AG04450 (cell line): ENCODE measurements at regions not wholly inside any gene's neighbourhood (a gene's known extent, or its start where the extent isn't known, plus 50 kb on each side); places are given as distances from the start of the nearest gene placed in this dataset.

Experiments used
- CTCF ChIA-PET: fragments of 300-600, 350-600 bp; formaldehyde crosslinking; extraction: SDS; loops from one replicate; lab custom pipeline; 2022; ENCODE audit warnings: antibody characterized with exemption, inconsistent platforms; lab: Charles Lee
- POLR2A ChIA-PET: fragments of 350-600 bp; formaldehyde crosslinking; extraction: SDS; loops from one replicate; lab custom pipeline; 2021; ENCODE audit warnings: antibody characterized with exemption, inconsistent platforms; lab: Yijun Ruan, JAX
- DNase-seq: peaks from one replicate; pipeline ENCODE4 v3.0.0-alpha.2; 2011; ENCODE audit warnings: low read depth, low spot score
- H3K27ac ChIP-seq: one replicate; pipeline ENCODE4 v1.5.1; 2012; ENCODE audit warnings: low read depth, low read length, control low read depth
- H3K27me3 ChIP-seq: one replicate; pipeline ENCODE4 v1.6.0; 2012; ENCODE audit warnings: low read length; ENCODE audit not compliant: control insufficient read depth, insufficient read depth
- H3K4me3 ChIP-seq: 2 replicates; pipeline ENCODE4 v1.5.1; 2011; ENCODE audit warnings: mild to moderate bottlenecking, low read depth, low read length, control low read depth
- H3K9me3 ChIP-seq: 2 replicates; pipeline ENCODE4 v1.5.1; 2012; ENCODE audit warnings: low read length; ENCODE audit not compliant: control insufficient read depth, insufficient read depth
- TF ChIP-seq, protein P1 (sequence below): IDR thresholded peaks from 2 replicates; pipeline ENCODE4 v1.5.1; 2011; ENCODE audit warnings: low read depth, low read length, control low read depth, inconsistent platforms

DNA sequence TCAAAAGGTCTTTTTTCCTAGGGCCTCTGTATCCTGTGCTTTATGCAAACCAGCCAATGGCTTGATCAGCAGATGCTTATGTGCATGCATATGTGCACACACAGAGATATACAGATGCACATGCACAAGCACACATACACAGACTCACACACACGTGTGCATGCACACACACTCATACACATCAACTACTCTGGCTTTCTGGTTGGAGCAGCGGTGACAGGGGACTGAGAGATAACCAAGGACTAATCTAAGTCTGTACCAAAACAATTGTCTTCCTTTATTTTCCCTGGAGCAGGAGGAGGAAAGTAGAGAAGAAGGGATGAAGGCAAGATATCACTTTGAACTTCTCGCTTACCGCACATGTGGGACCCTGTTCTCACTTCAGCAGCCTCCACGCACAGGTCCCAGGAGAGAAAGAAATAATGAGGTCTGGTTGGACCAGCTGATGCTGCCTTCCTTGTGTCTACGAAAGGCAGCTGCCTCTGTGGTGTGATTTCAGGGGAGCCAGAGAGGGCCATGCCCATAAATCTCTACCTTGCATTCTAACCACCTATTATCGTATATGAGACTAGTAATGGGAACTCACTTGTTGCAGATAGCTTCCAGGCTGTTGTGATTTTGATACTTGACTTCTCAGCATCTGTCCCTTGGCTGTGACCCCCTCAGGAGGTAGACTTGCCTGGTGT, 338.0 kb downstream of the EN1 start:
- ChIA-PET POLR2A (no interaction called here), CTCF (no interaction called here)
- Histone ChIP-seq H3K9me3 (no peaks in the 10 kb centered on the region), H3K27me3 (no peaks in the 10 kb centered on the region), H3K27ac (no peak overlapping the region), H3K4me3 (no peak overlapping the region)
- DNase-seq: no peak
- TF ChIP-seq, protein P1, sequence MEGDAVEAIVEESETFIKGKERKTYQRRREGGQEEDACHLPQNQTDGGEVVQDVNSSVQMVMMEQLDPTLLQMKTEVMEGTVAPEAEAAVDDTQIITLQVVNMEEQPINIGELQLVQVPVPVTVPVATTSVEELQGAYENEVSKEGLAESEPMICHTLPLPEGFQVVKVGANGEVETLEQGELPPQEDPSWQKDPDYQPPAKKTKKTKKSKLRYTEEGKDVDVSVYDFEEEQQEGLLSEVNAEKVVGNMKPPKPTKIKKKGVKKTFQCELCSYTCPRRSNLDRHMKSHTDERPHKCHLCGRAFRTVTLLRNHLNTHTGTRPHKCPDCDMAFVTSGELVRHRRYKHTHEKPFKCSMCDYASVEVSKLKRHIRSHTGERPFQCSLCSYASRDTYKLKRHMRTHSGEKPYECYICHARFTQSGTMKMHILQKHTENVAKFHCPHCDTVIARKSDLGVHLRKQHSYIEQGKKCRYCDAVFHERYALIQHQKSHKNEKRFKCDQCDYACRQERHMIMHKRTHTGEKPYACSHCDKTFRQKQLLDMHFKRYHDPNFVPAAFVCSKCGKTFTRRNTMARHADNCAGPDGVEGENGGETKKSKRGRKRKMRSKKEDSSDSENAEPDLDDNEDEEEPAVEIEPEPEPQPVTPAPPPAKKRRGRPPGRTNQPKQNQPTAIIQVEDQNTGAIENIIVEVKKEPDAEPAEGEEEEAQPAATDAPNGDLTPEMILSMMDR: no peak

DNA sequence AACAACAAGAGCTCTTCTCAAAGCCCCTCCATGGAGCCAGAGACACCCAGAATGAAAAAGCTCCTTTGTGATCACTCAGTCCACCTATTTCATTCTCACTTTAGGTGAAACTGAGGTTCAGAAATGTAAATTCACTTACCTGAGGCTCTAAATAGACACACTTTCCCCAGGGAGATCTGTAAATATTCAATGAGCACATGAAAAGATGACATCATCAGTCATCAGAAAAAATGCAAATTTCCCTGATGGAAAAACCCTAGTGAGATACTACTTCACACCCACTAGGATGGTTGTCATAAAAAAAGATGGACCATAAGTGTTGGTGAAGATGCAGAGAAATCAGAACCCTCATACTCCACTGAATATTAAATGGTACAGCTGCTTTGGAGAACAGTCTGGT, 339.2 kb downstream of the EN1 start:
- no peak overlapping the region for H3K27ac ChIP-seq
- H3K27me3 ChIP-seq: no peaks in the 10 kb centered on the region
- H3K4me3 ChIP-seq: no peak overlapping the region
- POLR2A ChIA-PET: no interaction called here
- no peak for DNase-seq
- CTCF ChIA-PET: no interaction called here
- H3K9me3 ChIP-seq: no peaks in the 10 kb centered on the region
- TF ChIP-seq, protein P1: no peak

- Histone ChIP-seq H3K9me3 (no peaks in the 10 kb centered on the region), H3K4me3 (no peak overlapping the region), H3K27me3 (peaks cover 2% of the 10 kb centered on the region), H3K27ac (no peak overlapping the region)
- DNase-seq: no peak
- POLR2A ChIA-PET: no interaction called here
- CTCF ChIA-PET: no interaction called here
- TF ChIP-seq, protein P1: no peak
Observed at GRCh38 chr2:118505436-118505835, 342.0 kb downstream of the EN1 start.

DNA sequence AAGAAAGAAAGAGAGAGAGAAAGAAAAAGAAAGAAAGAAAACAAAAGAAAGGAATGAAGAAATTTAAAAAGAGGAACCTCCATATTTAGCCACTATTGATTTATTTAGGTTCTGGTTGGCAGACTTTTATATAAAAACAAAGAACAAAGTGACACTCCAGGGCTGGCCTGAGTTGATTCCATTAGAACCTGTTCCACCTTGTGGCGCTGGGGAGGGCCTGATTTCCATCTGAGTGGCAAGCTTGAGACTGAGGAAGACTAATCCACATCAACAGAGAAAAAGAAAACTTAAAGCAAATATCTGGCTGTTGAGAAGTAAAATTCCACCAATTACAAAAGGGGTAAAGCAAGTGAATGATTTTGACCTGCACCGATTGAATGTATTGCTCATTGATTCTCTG, 345.3 kb downstream of the EN1 start:
- Histone ChIP-seq H3K27me3 (peaks cover 2% of the 10 kb centered on the region), H3K4me3 (no peak overlapping the region), H3K9me3 (no peaks in the 10 kb centered on the region), H3K27ac (no peak overlapping the region)
- TF ChIP-seq, protein P1: no peak
- DNase-seq: no peak
- POLR2A ChIA-PET: no interaction called here
- CTCF ChIA-PET: no interaction called here

GRCh38 chr2:118498943-118499342, 348.5 kb downstream of the EN1 start:
- H3K4me3 ChIP-seq: no peak overlapping the region
- no peak overlapping the region for H3K27ac ChIP-seq
- no peak for DNase-seq
- peaks cover 2% of the 10 kb centered on the region for H3K27me3 ChIP-seq
- ChIA-PET POLR2A (no interaction called here), CTCF (no interaction called here)
- TF ChIP-seq, protein P1: no peak
- H3K9me3 ChIP-seq: no peaks in the 10 kb centered on the region
